AG04449 (cell line): ENCODE measurements at regions not wholly inside any gene's neighbourhood (a gene's known extent, or its start where the extent isn't known, plus 50 kb on each side); places are given as distances from the start of the nearest gene placed in this dataset.

Experiments
- CTCF ChIA-PET: fragments of 350-600 bp; formaldehyde crosslinking; extraction: SDS; loops from one replicate; lab custom pipeline; 2021; ENCODE audit warnings: antibody characterized with exemption; lab: Yijun Ruan, JAX
- POLR2A ChIA-PET: fragments of 400-600, 350-600 bp; formaldehyde crosslinking; extraction: SDS; loops from one replicate; lab custom pipeline; 2020; ENCODE audit warnings: antibody characterized with exemption, inconsistent platforms; lab: Yijun Ruan, JAX
- DNase-seq: peaks from one replicate; pipeline ENCODE4 v3.0.0-alpha.2; 2010; ENCODE audit warnings: low read depth, low spot score
- H3K4me3 ChIP-seq: 2 replicates; pipeline ENCODE4 v1.5.1; 2011; ENCODE audit warnings: low read depth, mild to moderate bottlenecking, control low read depth, low read length
- TF ChIP-seq, protein P1 (sequence below): IDR thresholded peaks from one replicate; pipeline ENCODE4 v1.5.1; 2011; ENCODE audit warnings: mild to moderate bottlenecking, moderate library complexity, low read length, control low read depth, inconsistent platforms; ENCODE audit not compliant: insufficient read depth; ENCODE audit errors: missing control alignments

DNA sequence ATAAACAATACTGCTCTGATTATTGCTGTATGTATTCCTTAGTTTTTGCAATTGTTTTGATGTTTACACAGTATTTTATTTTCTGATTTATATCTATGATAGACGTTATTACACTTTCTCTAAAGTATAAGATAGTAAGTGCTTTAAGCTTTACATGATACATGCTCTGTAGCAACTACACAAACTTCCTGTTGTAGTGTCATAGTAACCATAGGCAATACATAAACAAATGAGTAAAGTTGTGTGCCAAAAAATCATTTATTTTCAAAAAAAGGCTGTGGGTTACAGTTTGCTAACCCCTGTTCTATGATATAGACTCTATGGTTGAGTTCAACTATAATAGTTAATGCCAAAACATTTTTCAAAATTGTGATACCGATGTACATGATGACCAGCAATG, 1156.4 kb downstream of the AMY1C start:
- no peak for DNase-seq
- ChIA-PET CTCF (no interaction called here), POLR2A (no interaction called here)
- TF ChIP-seq, protein P1, sequence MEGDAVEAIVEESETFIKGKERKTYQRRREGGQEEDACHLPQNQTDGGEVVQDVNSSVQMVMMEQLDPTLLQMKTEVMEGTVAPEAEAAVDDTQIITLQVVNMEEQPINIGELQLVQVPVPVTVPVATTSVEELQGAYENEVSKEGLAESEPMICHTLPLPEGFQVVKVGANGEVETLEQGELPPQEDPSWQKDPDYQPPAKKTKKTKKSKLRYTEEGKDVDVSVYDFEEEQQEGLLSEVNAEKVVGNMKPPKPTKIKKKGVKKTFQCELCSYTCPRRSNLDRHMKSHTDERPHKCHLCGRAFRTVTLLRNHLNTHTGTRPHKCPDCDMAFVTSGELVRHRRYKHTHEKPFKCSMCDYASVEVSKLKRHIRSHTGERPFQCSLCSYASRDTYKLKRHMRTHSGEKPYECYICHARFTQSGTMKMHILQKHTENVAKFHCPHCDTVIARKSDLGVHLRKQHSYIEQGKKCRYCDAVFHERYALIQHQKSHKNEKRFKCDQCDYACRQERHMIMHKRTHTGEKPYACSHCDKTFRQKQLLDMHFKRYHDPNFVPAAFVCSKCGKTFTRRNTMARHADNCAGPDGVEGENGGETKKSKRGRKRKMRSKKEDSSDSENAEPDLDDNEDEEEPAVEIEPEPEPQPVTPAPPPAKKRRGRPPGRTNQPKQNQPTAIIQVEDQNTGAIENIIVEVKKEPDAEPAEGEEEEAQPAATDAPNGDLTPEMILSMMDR = no peak
- no peak overlapping the region for H3K4me3 ChIP-seq

DNA sequence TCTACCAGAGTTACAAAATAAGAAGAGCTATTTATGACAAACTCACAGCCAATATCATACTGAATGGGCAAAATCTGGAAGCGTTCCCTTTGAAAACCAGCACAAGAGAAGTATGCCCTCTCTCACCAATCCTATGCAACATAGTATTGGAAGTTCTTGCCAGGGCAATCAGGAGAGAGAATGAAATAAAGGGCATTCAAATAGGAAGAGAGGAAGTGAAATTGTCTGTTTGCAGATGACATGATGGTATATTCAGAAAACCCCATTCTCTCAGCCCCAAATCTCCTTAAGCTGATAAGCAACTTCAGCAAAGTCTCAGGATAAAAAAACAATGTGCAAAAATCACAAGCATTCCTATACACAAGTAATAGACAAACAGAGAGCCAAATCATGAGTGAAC, 1169.5 kb downstream of the AMY1C start:
- POLR2A ChIA-PET = no interaction called here
- CTCF ChIA-PET = no interaction called here
- TF ChIP-seq, protein P1 = no peak
- no peak for DNase-seq
- H3K4me3 ChIP-seq = no peak overlapping the region

DNA sequence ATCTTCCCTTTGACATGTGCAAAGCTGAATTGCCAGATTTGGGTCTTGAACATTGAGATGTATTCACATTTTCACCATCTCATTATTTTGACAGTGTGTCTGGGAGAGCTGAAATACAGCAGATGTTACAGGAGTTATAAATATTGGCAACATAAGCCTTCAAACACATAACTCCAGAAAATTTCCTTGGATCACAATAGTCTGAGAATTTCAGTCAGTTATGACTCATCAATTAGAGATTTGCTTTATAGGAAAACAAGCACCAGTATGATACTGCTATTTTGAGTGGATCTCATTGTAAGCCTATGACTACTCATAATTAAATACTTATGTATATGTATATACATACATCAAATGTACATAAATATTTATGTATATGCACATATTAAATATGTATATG, 1171.8 kb downstream of the AMY1C start:
- ChIA-PET POLR2A (no interaction called here), CTCF (no interaction called here)
- TF ChIP-seq, protein P1 = no peak
- DNase-seq = no peak
- no peak overlapping the region for H3K4me3 ChIP-seq

DNA sequence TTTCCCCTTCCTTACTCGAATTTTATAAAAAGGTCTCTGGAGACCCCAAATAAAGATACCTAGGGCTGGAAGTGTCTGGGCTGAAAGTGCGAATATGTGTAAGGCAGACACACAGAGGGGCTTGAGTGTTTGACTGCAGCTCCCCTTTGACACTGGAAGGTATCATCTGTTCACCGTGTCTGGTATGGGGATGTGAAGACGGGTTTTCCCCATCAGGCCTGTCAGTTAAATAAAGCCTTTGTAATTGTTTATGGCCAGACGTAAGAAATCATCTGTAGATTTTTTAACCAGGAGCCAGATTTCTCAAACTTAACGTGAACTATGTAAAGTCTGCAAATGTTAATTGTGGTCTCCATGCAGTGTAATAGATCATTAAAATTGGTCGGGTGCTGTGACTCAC, 1173.4 kb downstream of the AMY1C start:
- no peak overlapping the region for H3K4me3 ChIP-seq
- POLR2A ChIA-PET = no interaction called here
- CTCF ChIA-PET = no interaction called here
- DNase-seq = no peak
- TF ChIP-seq, protein P1 = no peak

DNA sequence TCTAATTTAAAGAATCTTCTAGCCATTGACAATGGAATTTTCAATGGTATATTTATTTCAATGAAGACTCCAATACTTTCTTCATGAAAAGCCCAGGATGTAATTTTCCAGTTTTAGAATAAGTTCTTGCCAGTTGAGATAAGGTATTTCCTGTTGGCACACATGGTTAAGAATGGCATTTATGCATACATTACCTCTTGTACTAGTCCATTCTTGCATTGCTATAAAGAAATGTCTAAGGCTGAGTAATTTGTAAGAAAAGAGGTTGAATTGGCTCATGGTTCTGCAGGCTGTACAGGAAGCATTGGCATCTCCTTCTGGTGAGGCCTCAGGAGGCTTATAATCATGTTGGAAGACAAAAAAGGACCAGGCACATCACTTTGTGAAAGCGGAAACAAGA, 1179.6 kb downstream of the AMY1C start:
- TF ChIP-seq, protein P1 = no peak
- no peak overlapping the region for H3K4me3 ChIP-seq
- CTCF ChIA-PET = no interaction called here
- POLR2A ChIA-PET = no interaction called here
- DNase-seq = no peak

DNA sequence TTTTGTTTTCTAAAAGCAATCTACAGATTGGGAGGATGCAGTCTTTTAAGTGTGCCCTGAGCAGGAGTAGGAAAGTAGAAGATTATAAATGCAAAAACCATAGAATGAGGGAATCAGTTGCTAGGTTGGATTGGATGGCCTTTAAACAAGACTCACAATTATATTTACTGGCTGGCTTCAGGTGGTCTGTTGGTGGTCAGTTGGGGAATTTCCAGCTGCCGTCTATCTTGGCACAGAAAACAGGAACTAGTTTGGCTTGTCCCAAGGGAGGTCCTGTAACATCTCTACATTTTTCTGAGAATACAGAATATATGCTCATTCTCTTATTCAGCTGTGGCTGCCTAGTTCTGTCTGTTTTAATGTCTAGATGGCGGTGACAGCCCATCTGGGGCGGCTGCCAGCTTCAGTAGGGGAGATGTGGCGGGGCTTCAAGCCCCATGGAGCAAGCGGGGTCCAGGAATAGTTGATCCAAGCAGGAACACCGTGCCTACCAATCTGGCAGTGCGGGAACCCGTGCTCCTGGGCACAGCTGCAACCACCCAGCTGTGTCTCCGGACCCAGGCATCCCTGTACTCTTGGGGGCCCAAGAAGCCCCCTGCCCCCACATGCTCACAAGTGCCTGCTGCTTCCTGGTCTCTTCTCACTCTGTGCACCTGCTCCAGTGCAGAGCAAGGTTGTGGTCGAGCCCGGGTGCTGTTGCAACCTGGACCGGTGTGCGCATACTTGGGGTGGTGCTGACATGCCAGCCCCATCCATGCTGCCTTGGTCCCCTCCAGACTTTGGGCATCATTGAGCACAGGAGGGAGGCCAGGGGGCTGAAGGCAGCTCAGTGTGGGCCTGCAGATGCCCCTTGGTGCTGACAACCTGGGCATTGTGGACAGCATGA, 1182.6 kb downstream of the AMY1C start:
- H3K4me3 ChIP-seq = no peak overlapping the region
- TF ChIP-seq, protein P1 = no peak
- ChIA-PET POLR2A (no interaction called here), CTCF (no interaction called here)
- DNase-seq = no peak
